ENCODE measurements at regions not wholly inside any gene's neighbourhood (a gene's known extent, or its start where the extent isn't known, plus 50 kb on each side); places are given as distances from the start of the nearest gene placed in this dataset.

DNA sequence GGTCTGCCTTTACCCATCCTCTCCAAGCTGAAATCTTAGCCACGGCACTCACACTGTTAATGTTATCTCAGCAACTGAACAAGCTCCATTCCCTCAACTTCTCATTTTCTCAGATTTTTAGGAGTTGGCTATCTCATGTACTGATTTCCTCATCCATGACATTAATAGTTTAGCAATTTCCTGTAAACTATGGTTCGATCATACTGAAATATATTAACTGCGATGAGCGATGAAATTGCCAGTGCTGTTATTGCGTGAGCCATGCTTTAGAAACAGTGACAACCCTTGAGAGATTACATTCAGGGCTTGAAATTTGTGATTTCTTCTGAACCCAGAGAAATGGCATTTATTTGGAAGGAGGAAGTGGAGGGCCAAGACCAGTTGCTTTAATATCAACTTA, 223.7 kb downstream of the GPAT3 start:
- Histone ChIP-seq H4K20me1 (ENCODE audit: insufficient read depth) (no peaks in the 10 kb centered on the region), H3K4me2 (no peak overlapping the region), H3K4me3 (no peak overlapping the region), H2AFZ (no peak overlapping the region), H3K9me3 (ENCODE audit: insufficient read depth, low read depth) (no peaks in the 10 kb centered on the region), H3K4me1 (replicated peaks; ENCODE audit: insufficient read depth) (no peaks in the 10 kb centered on the region), H3F3A (ENCODE audit: insufficient read depth, low read depth) (no peaks in the 10 kb centered on the region), H3K79me2 (ENCODE audit: low read depth) (no peaks in the 10 kb centered on the region), H3K27me3 (ENCODE audit: insufficient read depth, low read depth) (no peaks in the 10 kb centered on the region), H3K36me3 (ENCODE audit: low read depth) (no peaks in the 10 kb centered on the region), H3K9me2 (ENCODE audit: insufficient read depth) (no peaks in the 10 kb centered on the region), H3K27ac (no peak overlapping the region)
- POLR2A ChIA-PET (ENCODE audit: unreplicated experiment), result no interaction called here
- intact Hi-C loops (cut with micrococcal nuclease; ENCODE audit: unreplicated experiment), result no loop called here
- TF ChIP-seq EZH2 (IDR thresholded peaks at IDR 0.05; ENCODE audit: low read depth), result no peak
- TF ChIP-seq, protein P1, sequence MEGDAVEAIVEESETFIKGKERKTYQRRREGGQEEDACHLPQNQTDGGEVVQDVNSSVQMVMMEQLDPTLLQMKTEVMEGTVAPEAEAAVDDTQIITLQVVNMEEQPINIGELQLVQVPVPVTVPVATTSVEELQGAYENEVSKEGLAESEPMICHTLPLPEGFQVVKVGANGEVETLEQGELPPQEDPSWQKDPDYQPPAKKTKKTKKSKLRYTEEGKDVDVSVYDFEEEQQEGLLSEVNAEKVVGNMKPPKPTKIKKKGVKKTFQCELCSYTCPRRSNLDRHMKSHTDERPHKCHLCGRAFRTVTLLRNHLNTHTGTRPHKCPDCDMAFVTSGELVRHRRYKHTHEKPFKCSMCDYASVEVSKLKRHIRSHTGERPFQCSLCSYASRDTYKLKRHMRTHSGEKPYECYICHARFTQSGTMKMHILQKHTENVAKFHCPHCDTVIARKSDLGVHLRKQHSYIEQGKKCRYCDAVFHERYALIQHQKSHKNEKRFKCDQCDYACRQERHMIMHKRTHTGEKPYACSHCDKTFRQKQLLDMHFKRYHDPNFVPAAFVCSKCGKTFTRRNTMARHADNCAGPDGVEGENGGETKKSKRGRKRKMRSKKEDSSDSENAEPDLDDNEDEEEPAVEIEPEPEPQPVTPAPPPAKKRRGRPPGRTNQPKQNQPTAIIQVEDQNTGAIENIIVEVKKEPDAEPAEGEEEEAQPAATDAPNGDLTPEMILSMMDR (conservative IDR thresholded peaks at IDR 0.05), result no peak
- CTCF ChIA-PET, result no interaction called here
- no TSS peak for BruUV-seq (replicated peaks)
- DNase-seq, result no peak

DNA sequence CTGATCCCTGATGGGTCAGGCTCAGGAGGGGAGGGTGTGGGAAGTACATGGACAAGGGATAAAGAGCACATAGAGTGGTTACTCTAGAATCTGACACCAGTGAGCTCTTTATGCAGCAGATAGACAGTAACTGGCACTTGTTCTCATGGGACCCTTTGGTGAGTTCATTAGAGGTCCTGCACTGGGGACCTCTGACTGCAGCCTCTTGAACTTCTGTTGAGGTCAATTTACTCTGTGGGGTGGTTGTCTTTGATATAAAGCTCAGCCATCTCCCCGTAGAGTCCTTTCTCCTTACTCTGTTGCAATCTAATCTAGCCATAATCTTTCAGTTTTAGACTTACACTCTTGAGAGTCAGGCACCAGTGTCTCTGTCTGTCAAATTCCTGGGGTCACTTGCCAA, 222.4 kb downstream of the GPAT3 start:
- DNase-seq, result no peak
- ChIA-PET POLR2A (ENCODE audit: unreplicated experiment) (no interaction called here), CTCF (no interaction called here)
- Histone ChIP-seq H3K27ac (no peak overlapping the region), H3K79me2 (ENCODE audit: low read depth) (no peaks in the 10 kb centered on the region), H3K36me3 (ENCODE audit: low read depth) (no peaks in the 10 kb centered on the region), H3K27me3 (ENCODE audit: insufficient read depth, low read depth) (no peaks in the 10 kb centered on the region), H3K4me2 (no peak overlapping the region), H3K9me2 (ENCODE audit: insufficient read depth) (no peaks in the 10 kb centered on the region), H3F3A (ENCODE audit: insufficient read depth, low read depth) (no peaks in the 10 kb centered on the region), H3K4me1 (replicated peaks; ENCODE audit: insufficient read depth) (no peaks in the 10 kb centered on the region), H4K20me1 (ENCODE audit: insufficient read depth) (no peaks in the 10 kb centered on the region), H3K4me3 (no peak overlapping the region), H2AFZ (no peak overlapping the region), H3K9me3 (ENCODE audit: insufficient read depth, low read depth) (no peaks in the 10 kb centered on the region)
- no TSS peak for BruUV-seq (replicated peaks)
- TF ChIP-seq, protein P1 (conservative IDR thresholded peaks at IDR 0.05), result no peak
- no peak for TF ChIP-seq EZH2 (IDR thresholded peaks at IDR 0.05; ENCODE audit: low read depth)
- intact Hi-C loops (cut with micrococcal nuclease; ENCODE audit: unreplicated experiment), result no loop called here

DNA sequence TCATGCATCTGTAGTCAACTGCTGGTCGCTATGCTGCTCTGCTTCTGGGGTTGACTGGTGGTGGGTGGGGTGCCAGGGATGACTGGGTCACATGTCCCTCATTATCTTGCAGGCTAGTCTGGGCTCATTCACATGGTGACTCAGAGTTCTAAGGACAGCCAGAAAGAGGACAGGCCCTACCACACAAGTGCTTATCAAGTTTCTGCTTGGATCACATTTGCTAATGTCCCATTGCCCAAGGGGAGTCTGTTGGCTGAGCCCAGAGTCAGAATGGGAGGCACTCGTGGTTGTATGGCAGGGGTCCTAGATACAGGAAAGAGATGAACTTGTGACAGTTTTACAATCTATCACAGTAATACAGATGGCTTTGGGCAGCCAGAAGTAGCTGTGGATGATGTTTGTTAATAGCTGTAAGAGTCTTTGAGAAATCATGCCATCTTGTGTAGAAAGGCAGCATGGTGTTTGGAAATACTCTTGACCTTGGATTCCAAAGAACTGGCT, 221.3 kb downstream of the GPAT3 start:
- Histone ChIP-seq H3K4me2 (no peak overlapping the region), H4K20me1 (ENCODE audit: insufficient read depth) (no peaks in the 10 kb centered on the region)
- CTCF ChIA-PET, result no interaction called here

More for the DNA sequence above, 221.3 kb downstream of the GPAT3 start:
- H3K79me2 ChIP-seq (ENCODE audit: low read depth), result no peaks in the 10 kb centered on the region
- H3F3A ChIP-seq (ENCODE audit: insufficient read depth, low read depth), result no peaks in the 10 kb centered on the region
- no peaks in the 10 kb centered on the region for H3K27me3 ChIP-seq (ENCODE audit: insufficient read depth, low read depth)
- H3K4me3 ChIP-seq, result no peak overlapping the region
- no peaks in the 10 kb centered on the region for H3K4me1 ChIP-seq (replicated peaks; ENCODE audit: insufficient read depth)
- H2AFZ ChIP-seq, result no peak overlapping the region
- TF ChIP-seq EZH2 (IDR thresholded peaks at IDR 0.05; ENCODE audit: low read depth), result no peak
- TF ChIP-seq, protein P1 (conservative IDR thresholded peaks at IDR 0.05), result no peak
- no peaks in the 10 kb centered on the region for H3K9me3 ChIP-seq (ENCODE audit: insufficient read depth, low read depth)
- intact Hi-C loops (cut with micrococcal nuclease; ENCODE audit: unreplicated experiment), result no loop called here
- H3K9me2 ChIP-seq (ENCODE audit: insufficient read depth), result no peaks in the 10 kb centered on the region
- H3K36me3 ChIP-seq (ENCODE audit: low read depth), result no peaks in the 10 kb centered on the region
- peak in 1 of 2 experiments; percentile 2 for DNase-seq
- no TSS peak for BruUV-seq (replicated peaks)
- H3K27ac ChIP-seq, result no peak overlapping the region
- POLR2A ChIA-PET (ENCODE audit: unreplicated experiment), result no interaction called here
